ENCODE measurements at regions not wholly inside any gene's neighbourhood (a gene's known extent, or its start where the extent isn't known, plus 50 kb on each side); places are given as distances from the start of the nearest gene placed in this dataset.

DNA sequence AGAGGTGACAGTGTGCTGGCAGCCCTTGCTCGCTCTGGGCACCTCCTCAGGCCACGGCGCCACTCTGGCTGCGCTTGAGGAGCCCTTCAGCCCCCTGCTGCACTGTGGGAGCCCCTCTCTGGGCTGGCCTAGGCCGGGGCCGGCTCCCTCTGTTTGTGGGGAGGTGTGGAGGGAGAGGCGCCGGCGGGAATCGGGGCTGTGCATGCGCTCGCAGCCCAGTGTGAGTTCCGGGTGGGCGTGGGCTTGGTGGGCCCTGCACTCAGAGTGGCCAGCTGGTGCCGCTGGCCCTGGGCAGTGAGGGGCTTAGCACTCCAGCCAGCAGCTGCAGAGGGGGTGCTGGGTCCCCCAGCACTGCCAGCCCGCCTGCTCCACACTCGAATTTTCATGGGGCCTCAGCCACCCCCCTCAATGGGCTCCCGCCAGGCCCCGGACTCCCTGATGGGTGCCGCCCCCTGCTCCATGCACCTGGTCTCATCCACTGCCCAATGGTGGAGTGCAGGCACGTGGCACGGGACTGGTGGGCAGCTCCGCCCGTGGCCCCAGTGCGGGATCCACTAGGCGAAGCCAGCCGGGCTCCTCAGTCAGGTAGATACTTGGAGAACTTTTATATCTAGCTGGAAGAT is 96.7 kb upstream of the BET1 start:
- TF ChIP-seq, protein P1, sequence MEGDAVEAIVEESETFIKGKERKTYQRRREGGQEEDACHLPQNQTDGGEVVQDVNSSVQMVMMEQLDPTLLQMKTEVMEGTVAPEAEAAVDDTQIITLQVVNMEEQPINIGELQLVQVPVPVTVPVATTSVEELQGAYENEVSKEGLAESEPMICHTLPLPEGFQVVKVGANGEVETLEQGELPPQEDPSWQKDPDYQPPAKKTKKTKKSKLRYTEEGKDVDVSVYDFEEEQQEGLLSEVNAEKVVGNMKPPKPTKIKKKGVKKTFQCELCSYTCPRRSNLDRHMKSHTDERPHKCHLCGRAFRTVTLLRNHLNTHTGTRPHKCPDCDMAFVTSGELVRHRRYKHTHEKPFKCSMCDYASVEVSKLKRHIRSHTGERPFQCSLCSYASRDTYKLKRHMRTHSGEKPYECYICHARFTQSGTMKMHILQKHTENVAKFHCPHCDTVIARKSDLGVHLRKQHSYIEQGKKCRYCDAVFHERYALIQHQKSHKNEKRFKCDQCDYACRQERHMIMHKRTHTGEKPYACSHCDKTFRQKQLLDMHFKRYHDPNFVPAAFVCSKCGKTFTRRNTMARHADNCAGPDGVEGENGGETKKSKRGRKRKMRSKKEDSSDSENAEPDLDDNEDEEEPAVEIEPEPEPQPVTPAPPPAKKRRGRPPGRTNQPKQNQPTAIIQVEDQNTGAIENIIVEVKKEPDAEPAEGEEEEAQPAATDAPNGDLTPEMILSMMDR (conservative IDR thresholded peaks at IDR 0.05; ENCODE audit: low read depth, low read length), result no peak
- no peak for DNase-seq (ENCODE audit: low read depth)
- no peak overlapping the region for H3K4me3 ChIP-seq (ENCODE audit: low read depth, low read length)

DNA sequence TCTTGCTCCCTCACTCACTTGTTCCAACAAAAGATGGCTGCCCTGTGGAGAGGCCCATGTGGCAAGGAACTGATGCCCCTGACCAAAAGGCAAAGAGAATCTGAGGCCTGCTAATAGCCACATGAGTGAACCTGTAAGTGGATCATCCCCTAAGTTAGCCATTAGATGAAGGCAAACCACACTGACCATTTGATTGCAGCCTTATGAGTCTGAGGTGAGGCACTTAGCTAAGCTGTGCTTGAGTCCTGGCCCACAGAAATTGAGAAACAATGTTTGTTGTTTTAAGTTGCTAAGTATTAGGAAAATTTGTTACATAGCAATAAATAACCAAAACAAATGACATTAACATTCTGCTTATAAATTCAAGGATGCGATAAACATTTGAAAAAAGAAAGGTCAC is 100.1 kb upstream of the BET1 start:
- no peak overlapping the region for H3K4me3 ChIP-seq (ENCODE audit: low read depth, low read length)
- TF ChIP-seq, protein P1 (conservative IDR thresholded peaks at IDR 0.05; ENCODE audit: low read depth, low read length), result no peak
- no peak for DNase-seq (ENCODE audit: low read depth)

DNA sequence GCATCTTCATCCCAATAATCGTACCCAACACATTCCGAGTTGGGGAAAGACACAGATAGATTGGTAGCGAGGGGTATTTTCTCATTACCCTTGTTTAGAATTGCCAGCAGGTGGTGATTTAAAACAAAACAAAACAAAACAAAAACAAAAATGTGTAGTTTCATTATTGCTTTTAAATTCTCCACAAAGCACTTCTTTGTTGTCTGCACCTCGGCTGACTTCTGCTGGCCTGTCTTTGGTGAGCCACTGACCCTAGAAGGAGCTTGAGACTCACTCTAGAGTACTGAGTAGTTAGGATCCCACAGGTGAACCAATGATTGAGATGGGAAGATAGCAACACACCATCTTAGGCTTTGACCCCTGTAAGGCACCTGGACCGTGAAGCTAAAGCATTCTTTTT is 105.4 kb upstream of the BET1 start:
- TF ChIP-seq, protein P1 (conservative IDR thresholded peaks at IDR 0.05; ENCODE audit: low read depth, low read length), result no peak
- no peak overlapping the region for H3K4me3 ChIP-seq (ENCODE audit: low read depth, low read length)
- DNase-seq (ENCODE audit: low read depth), result no peak

DNA sequence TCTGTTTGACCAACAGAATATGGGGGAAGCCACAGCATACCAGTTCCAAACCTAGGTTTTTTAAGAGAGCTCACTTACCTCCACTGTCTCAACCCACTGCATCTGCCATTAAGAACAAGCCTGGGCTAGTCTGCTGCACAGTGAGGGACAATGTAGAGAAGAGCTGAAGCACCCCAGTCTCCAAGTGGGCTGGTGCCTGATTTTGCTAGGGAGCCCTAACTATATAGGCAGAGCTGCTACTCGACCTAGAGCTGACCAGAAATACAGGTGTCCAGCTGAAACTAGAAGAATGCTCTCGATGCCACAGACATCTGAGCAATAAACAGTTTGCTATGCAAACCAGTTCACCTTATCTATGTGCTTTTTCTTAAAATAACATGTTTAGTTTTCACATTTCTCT is 106.9 kb upstream of the BET1 start:
- TF ChIP-seq, protein P1 (conservative IDR thresholded peaks at IDR 0.05; ENCODE audit: low read depth, low read length), result no peak
- no peak overlapping the region for H3K4me3 ChIP-seq (ENCODE audit: low read depth, low read length)
- peak; percentile 41 for DNase-seq (ENCODE audit: low read depth)

DNA sequence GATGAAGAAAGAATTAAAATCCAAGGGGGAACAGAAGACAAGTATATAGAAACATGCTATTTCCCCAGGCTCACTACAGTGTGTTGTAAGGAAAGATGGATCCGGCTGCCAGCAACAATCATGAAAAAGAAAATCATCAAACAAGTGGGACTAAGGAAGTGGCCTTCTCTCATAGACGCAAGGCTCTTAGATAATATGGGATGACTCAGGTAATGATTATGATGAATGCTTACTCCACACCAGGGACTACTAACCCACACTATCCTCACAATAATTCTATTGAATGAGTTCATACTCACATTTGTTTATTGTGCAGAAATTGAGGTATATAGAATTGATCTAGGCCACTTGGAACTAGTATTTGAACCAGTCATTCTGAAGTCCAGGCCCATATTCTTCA is 111.2 kb upstream of the BET1 start:
- DNase-seq (ENCODE audit: low read depth), result no peak
- no peak overlapping the region for H3K4me3 ChIP-seq (ENCODE audit: low read depth, low read length)
- TF ChIP-seq, protein P1 (conservative IDR thresholded peaks at IDR 0.05; ENCODE audit: low read depth, low read length), result no peak

DNA sequence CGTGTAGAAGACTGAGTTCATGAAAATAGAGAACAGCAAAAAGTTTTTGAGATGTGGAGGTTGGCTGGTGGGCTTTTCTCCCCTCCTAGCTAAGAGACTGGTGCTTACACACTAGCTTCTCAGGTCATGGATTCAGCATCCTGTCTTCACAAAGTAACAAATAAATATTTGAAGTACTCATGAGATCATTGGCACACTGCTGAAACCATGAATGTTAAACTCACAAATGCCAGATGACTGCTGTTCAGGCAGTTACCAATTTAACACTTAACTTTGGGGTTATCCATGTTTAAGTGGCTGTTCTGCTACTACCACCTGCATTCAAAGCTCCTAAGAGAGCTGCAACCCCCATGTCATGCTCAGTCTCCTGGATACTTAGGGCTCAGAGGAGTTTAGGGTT is 119.0 kb upstream of the BET1 start:
- no peak overlapping the region for H3K4me3 ChIP-seq (ENCODE audit: low read depth, low read length)
- peak; percentile 24 for DNase-seq (ENCODE audit: low read depth)
- TF ChIP-seq, protein P1 (conservative IDR thresholded peaks at IDR 0.05; ENCODE audit: low read depth, low read length), result no peak

DNA sequence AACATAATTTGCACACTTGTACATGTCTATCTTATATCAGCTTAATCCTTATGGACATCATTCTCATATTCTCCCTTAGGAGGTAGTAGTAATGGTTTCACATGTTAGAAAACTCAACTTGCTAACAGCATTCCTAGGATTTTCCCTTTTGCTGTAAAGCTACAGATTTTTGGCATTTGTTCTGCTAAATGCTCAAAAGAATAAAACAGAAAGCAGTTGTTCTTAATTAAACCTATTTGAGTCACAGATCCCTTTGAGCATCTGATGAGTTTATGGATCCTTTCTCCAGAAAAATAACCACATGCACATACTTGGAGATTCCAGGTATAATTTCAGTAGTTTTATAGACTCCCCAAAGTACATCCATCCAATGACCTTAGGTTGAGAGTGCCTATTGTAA is 122.9 kb upstream of the BET1 start:
- TF ChIP-seq, protein P1 (conservative IDR thresholded peaks at IDR 0.05; ENCODE audit: low read depth, low read length), result no peak
- no peak overlapping the region for H3K4me3 ChIP-seq (ENCODE audit: low read depth, low read length)
- DNase-seq (ENCODE audit: low read depth), result no peak
